ENCODE measurements at regions not wholly inside any gene's neighbourhood (a gene's known extent, or its start where the extent isn't known, plus 50 kb on each side); places are given as distances from the start of the nearest gene placed in this dataset.

DNA sequence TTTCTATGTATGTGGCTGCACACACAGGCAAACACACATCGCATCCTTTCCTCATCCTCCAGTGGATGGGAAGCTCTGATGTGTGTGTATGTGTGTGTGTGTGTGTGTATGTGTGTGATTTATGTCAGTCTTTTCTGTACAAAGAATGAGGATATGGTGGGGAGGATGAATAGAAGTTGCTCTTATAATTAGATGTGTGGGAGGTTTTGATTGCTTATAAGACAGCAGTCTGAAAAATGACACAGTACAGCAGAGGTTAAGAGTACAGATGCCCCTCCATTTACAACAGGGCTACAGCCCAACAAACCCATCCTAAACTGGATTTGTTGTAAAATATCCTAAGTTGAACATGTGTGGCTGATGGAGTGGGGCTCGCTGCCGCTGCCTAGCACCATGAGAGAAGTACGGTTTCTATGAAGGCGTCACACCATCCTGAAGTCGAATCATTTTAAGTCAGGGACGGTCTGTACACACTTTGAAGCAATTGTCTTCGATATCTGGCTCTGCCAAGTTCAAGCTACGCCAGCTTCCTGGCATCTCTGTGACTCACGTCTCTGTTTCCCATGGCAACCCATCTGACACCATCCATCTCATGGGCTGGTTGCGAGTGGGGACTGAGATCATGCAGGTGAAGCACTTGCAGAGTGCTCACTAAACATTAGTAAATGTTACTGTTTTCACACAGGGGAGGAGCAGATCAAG lies 252.6 kb downstream of the MYLK4 start:
- no peak overlapping the region for H3K4me3 ChIP-seq (ENCODE audit: low read length)
- no peak for DNase-seq (ENCODE audit: low read depth)
- TF ChIP-seq, protein P1, sequence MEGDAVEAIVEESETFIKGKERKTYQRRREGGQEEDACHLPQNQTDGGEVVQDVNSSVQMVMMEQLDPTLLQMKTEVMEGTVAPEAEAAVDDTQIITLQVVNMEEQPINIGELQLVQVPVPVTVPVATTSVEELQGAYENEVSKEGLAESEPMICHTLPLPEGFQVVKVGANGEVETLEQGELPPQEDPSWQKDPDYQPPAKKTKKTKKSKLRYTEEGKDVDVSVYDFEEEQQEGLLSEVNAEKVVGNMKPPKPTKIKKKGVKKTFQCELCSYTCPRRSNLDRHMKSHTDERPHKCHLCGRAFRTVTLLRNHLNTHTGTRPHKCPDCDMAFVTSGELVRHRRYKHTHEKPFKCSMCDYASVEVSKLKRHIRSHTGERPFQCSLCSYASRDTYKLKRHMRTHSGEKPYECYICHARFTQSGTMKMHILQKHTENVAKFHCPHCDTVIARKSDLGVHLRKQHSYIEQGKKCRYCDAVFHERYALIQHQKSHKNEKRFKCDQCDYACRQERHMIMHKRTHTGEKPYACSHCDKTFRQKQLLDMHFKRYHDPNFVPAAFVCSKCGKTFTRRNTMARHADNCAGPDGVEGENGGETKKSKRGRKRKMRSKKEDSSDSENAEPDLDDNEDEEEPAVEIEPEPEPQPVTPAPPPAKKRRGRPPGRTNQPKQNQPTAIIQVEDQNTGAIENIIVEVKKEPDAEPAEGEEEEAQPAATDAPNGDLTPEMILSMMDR (conservative IDR thresholded peaks at IDR 0.05; ENCODE audit: low read depth, low read length): no peak

DNA sequence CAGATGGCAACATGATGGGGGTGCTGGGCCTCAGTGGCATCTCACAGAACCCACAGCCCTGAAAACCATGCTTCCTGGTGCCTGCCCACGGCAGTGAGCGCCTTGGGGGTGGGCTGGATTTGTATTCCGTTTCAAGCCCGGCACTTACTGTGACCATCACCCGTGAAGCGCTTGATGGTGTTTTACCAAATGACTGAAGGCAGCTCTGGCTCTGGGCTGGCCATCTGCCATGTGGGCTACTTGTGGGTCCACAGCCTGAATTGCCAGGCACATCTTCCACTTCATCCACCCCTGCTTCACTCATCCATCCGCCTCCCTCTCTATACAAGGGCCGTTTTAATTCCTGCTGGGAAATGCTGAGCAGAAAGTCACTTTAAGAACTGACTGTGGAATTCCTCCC lies 250.9 kb upstream of the GMDS start:
- no peak overlapping the region for H3K4me3 ChIP-seq (ENCODE audit: low read length)
- DNase-seq (ENCODE audit: low read depth): no peak
- TF ChIP-seq, protein P1 (conservative IDR thresholded peaks at IDR 0.05; ENCODE audit: low read depth, low read length): no peak

DNA sequence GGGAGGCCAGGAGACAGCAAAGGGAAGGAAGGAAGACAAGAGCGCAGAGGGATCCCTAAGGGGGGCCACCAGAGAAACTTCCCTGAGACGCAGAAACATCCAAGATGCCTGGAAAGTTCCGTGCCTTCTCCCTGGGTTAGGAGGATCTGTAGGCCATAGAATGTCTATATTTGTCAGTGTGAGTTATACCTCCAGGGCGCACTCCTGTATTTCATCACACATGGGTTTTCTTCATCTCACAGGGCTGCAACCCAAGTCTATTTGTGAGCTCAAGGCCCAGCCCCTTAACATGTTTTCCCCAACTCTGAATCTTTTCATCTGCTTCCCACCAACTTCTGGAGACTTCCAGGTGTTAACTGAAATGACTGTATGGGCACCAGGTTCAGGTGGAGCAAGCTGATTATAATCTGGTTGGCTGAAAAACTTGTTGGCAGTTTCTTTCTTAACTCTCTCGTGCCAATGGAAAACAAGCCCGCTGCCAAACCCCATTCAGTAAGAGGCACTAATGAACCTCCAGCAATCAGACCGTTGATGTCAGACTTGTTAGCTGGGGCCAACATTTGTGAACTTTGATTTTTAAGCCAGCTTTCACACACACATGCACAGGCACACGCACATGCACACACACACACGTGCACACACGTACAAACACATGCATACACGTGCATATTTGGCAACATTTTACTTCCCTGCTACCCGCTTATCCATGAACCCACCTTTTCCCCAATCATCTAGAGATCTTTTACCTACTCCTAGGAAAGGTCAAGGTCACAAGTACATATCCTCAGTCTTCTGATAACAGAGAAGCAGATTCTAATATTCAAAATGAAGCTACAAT lies 247.5 kb upstream of the GMDS start:
- DNase-seq (ENCODE audit: low read depth): no peak
- TF ChIP-seq, protein P1 (conservative IDR thresholded peaks at IDR 0.05; ENCODE audit: low read depth, low read length): no peak
- no peak overlapping the region for H3K4me3 ChIP-seq (ENCODE audit: low read length)

DNA sequence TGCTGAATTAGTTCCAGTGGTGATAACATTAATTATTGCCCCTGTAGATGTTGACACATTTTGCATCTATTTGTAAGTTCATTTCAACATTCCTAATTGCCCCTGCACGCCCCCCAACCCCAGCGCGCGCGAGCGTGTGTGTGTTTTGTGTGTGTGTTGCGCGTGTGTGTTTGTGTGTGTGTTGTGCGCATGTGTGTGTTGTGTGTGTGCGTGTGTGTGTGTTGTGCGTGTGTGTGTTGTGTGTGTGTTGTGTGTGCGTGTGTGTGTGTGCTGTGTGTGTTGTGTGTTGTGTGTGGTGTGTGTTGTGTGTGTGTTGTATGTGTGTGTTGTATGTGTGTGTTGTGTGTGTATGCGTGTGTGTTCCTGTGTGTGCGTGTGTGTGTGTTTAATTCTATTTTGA lies 245.7 kb upstream of the GMDS start:
- DNase-seq (ENCODE audit: low read depth): no peak
- no peak overlapping the region for H3K4me3 ChIP-seq (ENCODE audit: low read length)
- TF ChIP-seq, protein P1 (conservative IDR thresholded peaks at IDR 0.05; ENCODE audit: low read depth, low read length): no peak

DNA sequence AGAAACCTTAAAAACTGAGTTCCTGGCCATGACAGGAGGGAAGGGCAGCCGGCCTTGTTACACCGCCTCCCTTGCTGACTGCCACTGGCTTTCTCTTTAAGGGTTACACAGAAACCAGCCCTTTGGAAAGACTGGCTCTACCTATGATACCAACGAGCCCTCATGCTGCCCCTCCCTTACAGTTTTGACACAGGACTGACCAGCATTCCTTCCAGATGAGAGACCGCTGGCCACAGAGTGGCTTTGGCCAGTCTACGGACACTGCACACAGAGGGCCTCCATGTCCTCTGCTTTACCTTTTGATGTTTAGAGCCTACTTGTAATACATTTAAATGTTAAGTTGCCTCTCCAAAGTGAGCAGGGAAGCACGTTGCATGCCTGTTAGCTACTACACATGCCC lies 243.2 kb upstream of the GMDS start:
- no peak overlapping the region for H3K4me3 ChIP-seq (ENCODE audit: low read length)
- TF ChIP-seq, protein P1 (conservative IDR thresholded peaks at IDR 0.05; ENCODE audit: low read depth, low read length): no peak
- no peak for DNase-seq (ENCODE audit: low read depth)

DNA sequence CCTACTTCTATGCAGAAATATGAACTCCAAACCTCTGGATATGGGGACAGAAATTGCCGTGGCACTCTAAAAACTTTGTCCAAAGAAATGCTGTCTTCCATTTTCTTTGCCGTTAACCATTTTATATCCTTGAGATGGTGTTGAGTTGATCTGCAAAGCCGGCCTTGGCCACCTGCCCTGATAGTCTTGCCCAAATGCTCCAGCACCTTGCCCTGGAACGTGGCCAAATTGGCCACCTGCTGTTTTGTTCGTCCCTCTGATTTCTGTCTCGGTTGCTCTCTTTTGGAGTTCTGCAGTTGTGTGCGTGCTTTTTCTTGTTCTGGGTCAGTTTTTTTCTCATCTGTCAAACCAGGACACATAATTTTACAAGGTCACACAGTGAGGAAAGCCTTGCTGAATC lies 239.7 kb upstream of the GMDS start:
- TF ChIP-seq, protein P1 (conservative IDR thresholded peaks at IDR 0.05; ENCODE audit: low read depth, low read length): no peak
- no peak overlapping the region for H3K4me3 ChIP-seq (ENCODE audit: low read length)
- DNase-seq (ENCODE audit: low read depth): no peak

DNA sequence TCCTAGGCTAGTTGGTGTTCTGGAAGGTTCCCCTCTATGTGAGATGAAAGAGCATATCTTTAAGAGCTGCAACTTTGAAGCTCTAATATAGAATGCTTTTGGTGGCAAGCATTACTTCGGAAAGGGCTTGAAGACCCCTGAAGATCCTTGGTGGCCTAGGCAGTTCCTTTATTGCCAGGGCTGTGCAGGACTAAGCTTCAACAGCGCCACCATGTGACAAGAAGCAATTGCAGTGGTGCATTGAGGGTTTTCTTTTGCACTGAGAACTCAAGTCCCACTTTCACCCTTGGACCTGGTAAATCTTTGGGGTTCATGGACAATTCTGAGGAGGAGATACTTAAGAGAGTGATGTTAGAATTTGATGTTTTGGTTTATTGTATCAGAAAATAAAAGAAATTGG lies 237.4 kb upstream of the GMDS start:
- TF ChIP-seq, protein P1 (conservative IDR thresholded peaks at IDR 0.05; ENCODE audit: low read depth, low read length): no peak
- H3K4me3 ChIP-seq (ENCODE audit: low read length): no peak overlapping the region
- no peak for DNase-seq (ENCODE audit: low read depth)
